HL-60 (cell line): ENCODE measurements at regions not wholly inside any gene's neighbourhood (a gene's known extent, or its start where the extent isn't known, plus 50 kb on each side); places are given as distances from the start of the nearest gene placed in this dataset.

Source experiments
- DNase-seq, 2 experiments: peaks; one replicate each; pipeline ENCODE4 v3.0.0-alpha.2; 2010 to 2020; ENCODE audit warnings: low read depth in 1 of 2, low spot score in 1 of 2
- H3K27ac ChIP-seq: fragments of 250-450 bp; sonication (Bioruptor Pico); replicated peaks from 2 replicates; pipeline ENCODE4 v1.5.1; 2020; ENCODE audit warnings: mild to moderate bottlenecking, moderate library complexity
- H3K27me3 ChIP-seq: fragments of 250-450 bp; sonication (Bioruptor Pico); 2 replicates; pipeline ENCODE4 v1.5.1; 2021; ENCODE audit warnings: mild to moderate bottlenecking, moderate library complexity; ENCODE audit not compliant: insufficient read depth, poor library complexity, severe bottlenecking
- H3K4me3 ChIP-seq: replicated peaks from 2 replicates; pipeline ENCODE4 v1.5.1; 2011; ENCODE audit warnings: mild to moderate bottlenecking, control low read depth, low read length; ENCODE audit not compliant: insufficient read depth
- CTCF ChIP-seq: IDR thresholded peaks from one replicate; pipeline ENCODE4 v1.5.1; 2011; ENCODE audit warnings: low read length, control low read depth, inconsistent platforms; ENCODE audit not compliant: insufficient read depth
- GABPA ChIP-seq: IDR thresholded peaks from 2 replicates; pipeline ENCODE4 v1.6.1; 2012; ENCODE audit warnings: low read depth
- POLR2AphosphoS5 ChIP-seq: IDR thresholded peaks from 2 replicates; pipeline ENCODE4 v1.6.1; 2012; ENCODE audit warnings: low read depth
- SPI1 ChIP-seq: IDR thresholded peaks from 2 replicates; pipeline ENCODE4 v1.6.1; 2012; ENCODE audit warnings: low read depth, mild to moderate bottlenecking, borderline replicate concordance
- TF ChIP-seq, protein P1 (sequence below): IDR thresholded peaks from 2 replicates; pipeline ENCODE4 v1.6.1; 2012; ENCODE audit warnings: low read depth; ENCODE audit not compliant: insufficient replicate concordance

DNA sequence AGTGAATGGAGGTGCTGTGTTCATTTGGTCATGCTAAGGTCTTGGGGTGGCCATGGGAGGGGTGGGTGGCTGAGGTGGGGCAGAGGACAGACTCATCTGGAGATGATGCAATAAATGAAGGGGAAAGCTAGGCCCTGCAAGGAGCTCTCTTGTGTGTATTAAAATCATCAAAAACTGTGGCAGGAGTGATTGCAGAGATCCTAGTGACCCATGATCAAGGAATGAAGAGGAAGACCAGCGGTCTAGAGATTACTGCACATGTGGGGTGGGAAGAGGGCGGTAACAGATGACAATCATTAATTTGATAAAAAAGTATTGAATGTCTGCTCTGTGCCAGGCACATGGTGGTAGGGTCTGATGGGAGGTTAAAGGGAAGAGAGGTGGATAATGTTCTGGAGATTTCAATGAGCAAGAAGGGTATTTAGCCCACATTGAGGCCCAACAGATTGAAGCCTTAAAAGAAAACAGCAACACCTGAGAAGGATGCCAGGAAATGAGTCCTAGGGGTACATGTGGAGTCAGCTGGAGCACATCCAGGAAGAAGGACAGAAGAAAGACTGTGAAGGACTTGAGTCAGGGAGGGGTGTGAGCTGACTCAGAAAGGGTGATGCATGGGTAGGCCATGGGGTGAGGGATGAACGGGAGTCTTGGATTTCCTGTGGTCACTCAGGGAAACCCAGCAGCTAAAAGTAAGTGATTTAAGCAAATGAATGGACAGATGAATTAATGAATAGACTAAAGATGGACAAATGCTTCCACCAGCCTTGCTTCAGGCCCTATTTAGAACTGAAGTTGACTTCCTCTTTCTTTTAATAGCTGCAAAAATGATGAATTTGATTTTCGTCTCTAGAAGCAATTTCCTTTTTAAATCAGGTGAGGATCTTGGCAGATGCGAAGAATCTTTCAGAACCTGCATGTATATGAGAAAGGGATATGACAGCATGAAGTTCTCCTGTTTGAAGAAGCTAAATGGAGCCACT, 83.1 kb upstream of the IGFBP3 start:
- DNase-seq, result no peak
- H3K27me3 ChIP-seq, result peaks cover 2% of the 10 kb centered on the region
- no peak for TF ChIP-seq POLR2AphosphoS5
- peak; percentile 54 for TF ChIP-seq SPI1
- TF ChIP-seq, protein P1, sequence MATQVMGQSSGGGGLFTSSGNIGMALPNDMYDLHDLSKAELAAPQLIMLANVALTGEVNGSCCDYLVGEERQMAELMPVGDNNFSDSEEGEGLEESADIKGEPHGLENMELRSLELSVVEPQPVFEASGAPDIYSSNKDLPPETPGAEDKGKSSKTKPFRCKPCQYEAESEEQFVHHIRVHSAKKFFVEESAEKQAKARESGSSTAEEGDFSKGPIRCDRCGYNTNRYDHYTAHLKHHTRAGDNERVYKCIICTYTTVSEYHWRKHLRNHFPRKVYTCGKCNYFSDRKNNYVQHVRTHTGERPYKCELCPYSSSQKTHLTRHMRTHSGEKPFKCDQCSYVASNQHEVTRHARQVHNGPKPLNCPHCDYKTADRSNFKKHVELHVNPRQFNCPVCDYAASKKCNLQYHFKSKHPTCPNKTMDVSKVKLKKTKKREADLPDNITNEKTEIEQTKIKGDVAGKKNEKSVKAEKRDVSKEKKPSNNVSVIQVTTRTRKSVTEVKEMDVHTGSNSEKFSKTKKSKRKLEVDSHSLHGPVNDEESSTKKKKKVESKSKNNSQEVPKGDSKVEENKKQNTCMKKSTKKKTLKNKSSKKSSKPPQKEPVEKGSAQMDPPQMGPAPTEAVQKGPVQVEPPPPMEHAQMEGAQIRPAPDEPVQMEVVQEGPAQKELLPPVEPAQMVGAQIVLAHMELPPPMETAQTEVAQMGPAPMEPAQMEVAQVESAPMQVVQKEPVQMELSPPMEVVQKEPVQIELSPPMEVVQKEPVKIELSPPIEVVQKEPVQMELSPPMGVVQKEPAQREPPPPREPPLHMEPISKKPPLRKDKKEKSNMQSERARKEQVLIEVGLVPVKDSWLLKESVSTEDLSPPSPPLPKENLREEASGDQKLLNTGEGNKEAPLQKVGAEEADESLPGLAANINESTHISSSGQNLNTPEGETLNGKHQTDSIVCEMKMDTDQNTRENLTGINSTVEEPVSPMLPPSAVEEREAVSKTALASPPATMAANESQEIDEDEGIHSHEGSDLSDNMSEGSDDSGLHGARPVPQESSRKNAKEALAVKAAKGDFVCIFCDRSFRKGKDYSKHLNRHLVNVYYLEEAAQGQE, result no peak
- TF ChIP-seq CTCF, result no peak
- TF ChIP-seq GABPA, result no peak
- H3K27ac ChIP-seq, result no peak overlapping the region
- no peak overlapping the region for H3K4me3 ChIP-seq

DNA sequence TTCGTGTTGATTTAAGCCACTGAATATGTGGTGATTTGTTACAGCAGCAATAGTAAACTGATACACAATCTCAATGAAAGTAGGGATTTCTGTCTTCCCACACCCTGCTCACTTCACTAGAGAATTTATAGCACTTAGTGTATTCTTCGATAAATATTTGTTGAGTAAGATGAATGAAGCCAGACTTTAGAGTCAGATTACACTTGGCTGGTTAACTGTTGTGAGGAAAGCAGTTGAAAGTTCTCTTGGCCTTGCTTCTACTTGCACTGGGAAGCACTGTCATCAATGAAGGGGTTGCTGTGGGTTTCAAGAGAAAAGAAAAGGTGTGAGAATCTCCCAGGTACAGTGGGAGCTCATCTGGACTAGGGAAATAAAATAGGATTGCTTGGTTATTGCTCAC, 82.1 kb upstream of the IGFBP3 start:
- Histone ChIP-seq H3K27me3 (peaks cover 2% of the 10 kb centered on the region), H3K27ac (no peak overlapping the region), H3K4me3 (no peak overlapping the region)
- no peak for DNase-seq
- TF ChIP-seq POLR2AphosphoS5, result no peak

GRCh38 chr7:46000513-46000912, 79.4 kb upstream of the IGFBP3 start:
- TF ChIP-seq GABPA (no peak), CTCF (no peak), SPI1 (no peak), POLR2AphosphoS5 (no peak)
- TF ChIP-seq, protein P1, result no peak
- DNase-seq, result no peak
- Histone ChIP-seq H3K27ac (no peak overlapping the region), H3K27me3 (peaks cover 2% of the 10 kb centered on the region), H3K4me3 (no peak overlapping the region)

DNA sequence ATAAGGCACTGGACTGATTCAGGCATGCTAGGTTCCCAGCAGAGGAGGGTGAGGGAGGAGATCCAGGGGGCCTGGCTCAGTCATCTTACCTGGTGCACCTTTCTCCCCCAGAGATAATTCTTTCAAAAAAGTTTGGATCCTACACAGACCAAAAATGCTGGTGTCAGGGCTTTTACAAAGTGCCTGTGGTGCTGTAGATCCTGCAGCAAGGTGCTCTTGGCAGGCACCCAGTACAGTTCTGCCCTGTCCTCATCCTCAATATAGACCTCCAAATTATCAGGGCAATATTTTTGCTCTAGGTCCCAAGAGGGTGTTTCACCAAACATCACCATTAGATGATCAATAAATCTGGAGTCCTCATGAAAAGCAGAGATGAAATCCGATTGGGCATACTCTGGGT, 78.5 kb upstream of the IGFBP3 start:
- no peak overlapping the region for H3K4me3 ChIP-seq
- H3K27ac ChIP-seq, result no peak overlapping the region
- no peak for DNase-seq
- no peaks in the 10 kb centered on the region for H3K27me3 ChIP-seq
- TF ChIP-seq GABPA (no peak), CTCF (no peak), SPI1 (no peak), POLR2AphosphoS5 (no peak)
- TF ChIP-seq, protein P1, result no peak
